ENCODE measurements at regions not wholly inside any gene's neighbourhood (a gene's known extent, or its start where the extent isn't known, plus 50 kb on each side); places are given as distances from the start of the nearest gene placed in this dataset.

- H3K4me1 ChIP-seq = no peaks in the 10 kb centered on the region
- H3K9me3 ChIP-seq = peaks cover 0 to 18% (median 14%) of the 10 kb centered on the region in 4 donors
Measured at GRCh38 chr3:118088696-118089095, 946.0 kb downstream of the IGSF11 start.

DNA sequence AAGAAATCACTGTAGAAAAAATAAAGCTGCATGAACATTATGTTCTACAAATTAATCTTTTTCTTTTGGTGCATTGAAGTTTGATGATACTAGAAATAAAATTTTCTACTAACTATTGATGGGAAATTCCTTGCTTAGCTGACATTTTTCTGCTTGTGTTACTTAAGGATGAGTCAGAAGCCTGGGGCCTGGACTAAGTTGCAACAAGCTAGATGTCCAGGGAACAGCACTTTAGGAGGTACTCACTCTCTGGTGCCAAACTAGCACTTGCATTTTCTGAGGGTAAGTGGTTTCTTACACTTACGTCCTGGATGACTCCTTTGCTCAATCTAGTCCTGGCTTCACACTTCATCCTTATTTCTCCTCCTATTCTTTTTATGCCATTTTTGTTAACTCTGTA, 945.1 kb downstream of the IGSF11 start:
- no peaks in the 10 kb centered on the region for H3K4me1 ChIP-seq
- no peak for DNase-seq
- H3K4me3 ChIP-seq = no peak overlapping the region
- 67 to 81% (median 79%) methylated on average over 1 of the region's 1 CpG for WGBS, 5 donors
- intact Hi-C loops (cut with DNase I; ENCODE audit: low total_unique reads) = no loop called here
- no peak for TF ChIP-seq CTCF (IDR thresholded peaks at IDR 0.05)
- TF ChIP-seq EP300 (IDR thresholded peaks at IDR 0.05) = no peak
- no peak for TF ChIP-seq POLR2AphosphoS5 (IDR thresholded peaks at IDR 0.05)
- no peak for TF ChIP-seq POLR2A (IDR thresholded peaks at IDR 0.05)
- peaks cover 0 to 22% (median 16%) of the 10 kb centered on the region in 4 donors for H3K9me3 ChIP-seq
- no peaks in the 10 kb centered on the region for H3K36me3 ChIP-seq
- H3K27me3 ChIP-seq = no peaks in the 10 kb centered on the region
- no peak overlapping the region for H3K27ac ChIP-seq

More at GRCh38 chr3:118088696-118089095, 946.0 kb downstream of the IGSF11 start:
- TF ChIP-seq CTCF (IDR thresholded peaks at IDR 0.05) = no peak
- no peak for TF ChIP-seq POLR2A (IDR thresholded peaks at IDR 0.05)
- TF ChIP-seq POLR2AphosphoS5 (IDR thresholded peaks at IDR 0.05) = no peak
- no peak for TF ChIP-seq EP300 (IDR thresholded peaks at IDR 0.05)
- H3K27ac ChIP-seq = no peak overlapping the region
- 26 to 45% (median 34%) methylated on average over 3 of the region's 3 CpGs for WGBS, 5 donors
- no peaks in the 10 kb centered on the region for H3K36me3 ChIP-seq
- intact Hi-C loops (cut with DNase I; ENCODE audit: low total_unique reads) = no loop called here
- no peak overlapping the region for H3K4me3 ChIP-seq
- H3K27me3 ChIP-seq = no peaks in the 10 kb centered on the region
- no peak for DNase-seq

DNA sequence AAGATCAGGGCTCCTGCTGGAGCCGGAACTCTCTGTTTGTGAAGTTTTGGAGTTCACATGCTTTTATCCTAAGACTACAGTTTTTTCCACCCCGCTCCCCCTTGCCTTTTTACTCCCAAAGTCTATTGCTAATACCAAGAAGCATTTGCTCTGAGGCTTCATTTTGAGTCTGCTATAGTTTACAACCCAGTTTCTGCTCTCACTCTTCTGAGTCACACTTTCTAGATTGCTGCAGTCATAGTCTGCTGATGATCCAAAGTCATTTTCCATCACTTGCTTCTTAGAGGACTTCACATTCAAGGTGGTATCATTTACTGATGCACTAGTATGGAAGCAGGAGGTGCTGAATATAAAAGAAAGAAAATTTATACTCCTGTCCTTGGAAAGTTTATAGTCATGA, 937.4 kb downstream of the IGSF11 start:
- DNase-seq = no peak
- TF ChIP-seq CTCF (IDR thresholded peaks at IDR 0.05) (no peak), EP300 (IDR thresholded peaks at IDR 0.05) (no peak), POLR2AphosphoS5 (IDR thresholded peaks at IDR 0.05) (no peak), POLR2A (IDR thresholded peaks at IDR 0.05) (no peak)
- Histone ChIP-seq H3K9me3 (peaks cover 0 to 19% (median 15%) of the 10 kb centered on the region in 4 donors), H3K4me3 (no peak overlapping the region), H3K4me1 (no peaks in the 10 kb centered on the region), H3K27ac (no peak overlapping the region), H3K36me3 (no peaks in the 10 kb centered on the region), H3K27me3 (no peaks in the 10 kb centered on the region)
- WGBS, 5 donors = 82 to 89% (median 86%) methylated on average over 2 of the region's 2 CpGs
- intact Hi-C loops (cut with DNase I; ENCODE audit: low total_unique reads) = no loop called here

GRCh38 chr3:118097660-118098059, 937.0 kb downstream of the IGSF11 start:
- DNase-seq = no peak
- 68 to 79% (median 71%) methylated on average over 1 of the region's 1 CpG for WGBS, 5 donors
- intact Hi-C loops (cut with DNase I; ENCODE audit: low total_unique reads) = no loop called here
- Histone ChIP-seq H3K36me3 (no peaks in the 10 kb centered on the region), H3K4me1 (no peaks in the 10 kb centered on the region), H3K4me3 (no peak overlapping the region), H3K27ac (no peak overlapping the region), H3K9me3 (peaks cover 0 to 15% (median 12%) of the 10 kb centered on the region in 4 donors), H3K27me3 (no peaks in the 10 kb centered on the region)
- TF ChIP-seq POLR2A (IDR thresholded peaks at IDR 0.05) (no peak), CTCF (IDR thresholded peaks at IDR 0.05) (no peak), EP300 (IDR thresholded peaks at IDR 0.05) (no peak), POLR2AphosphoS5 (IDR thresholded peaks at IDR 0.05) (no peak)
